ENCODE measurements at regions not wholly inside any gene's neighbourhood (a gene's known extent, or its start where the extent isn't known, plus 50 kb on each side); places are given as distances from the start of the nearest gene placed in this dataset.
A peak's percentile ranks its signal among the peaks of the same experiment; 100 is the strongest.

GRCh38 chr4:78671903-78672815 is 104.0 kb upstream of the BMP2K start:
- WGBS, 2 experiments (ENCODE audit: insufficient coverage in 2 of 2): 94 to 98% methylated on average over 3 to 4 of the region's 5 CpGs

GRCh38 chr4:78673337-78673736 is 102.8 kb upstream of the BMP2K start:
- Histone ChIP-seq H3K4me3 (ENCODE audit: extremely low read depth, insufficient read depth, low read length, poor library complexity, severe bottlenecking) (no peak overlapping the region), H3K36me3 (ENCODE audit: control insufficient read depth, insufficient read depth, low read length) (no peaks in the 10 kb centered on the region), H3K4me1 (ENCODE audit: control insufficient read depth, insufficient read depth, low read length, poor library complexity, severe bottlenecking) (no peaks in the 10 kb centered on the region), H3K9me3 (ENCODE audit: control insufficient read depth, low read length) (no peaks in the 10 kb centered on the region), H3K27ac (ENCODE audit: low read depth, low read length, severe bottlenecking) (no peak overlapping the region)
- WGBS, 2 experiments (ENCODE audit: insufficient coverage in 2 of 2): 91 to 100% methylated on average over 1 of the region's 2 CpGs

More at GRCh38 chr4:78671903-78672815, 104.0 kb upstream of the BMP2K start:
- no peaks in the 10 kb centered on the region for H3K36me3 ChIP-seq (ENCODE audit: control insufficient read depth, insufficient read depth, low read length)
- H3K4me3 ChIP-seq (ENCODE audit: extremely low read depth, insufficient read depth, low read length, poor library complexity, severe bottlenecking): no peak overlapping the region
- H3K27ac ChIP-seq (ENCODE audit: low read depth, low read length, severe bottlenecking): no peak overlapping the region
- no peaks in the 10 kb centered on the region for H3K4me1 ChIP-seq (ENCODE audit: control insufficient read depth, insufficient read depth, low read length, poor library complexity, severe bottlenecking)
- no peaks in the 10 kb centered on the region for H3K9me3 ChIP-seq (ENCODE audit: control insufficient read depth, low read length)

- whole genome bisulfite sequencing, 2 experiments (ENCODE audit: insufficient coverage in 2 of 2): no CpG with 5 or more reads among the region's 1 CpG
- Histone ChIP-seq H3K4me3 (ENCODE audit: extremely low read depth, insufficient read depth, low read length, poor library complexity, severe bottlenecking) (no peak overlapping the region), H3K36me3 (ENCODE audit: control insufficient read depth, insufficient read depth, low read length) (no peaks in the 10 kb centered on the region), H3K27ac (ENCODE audit: low read depth, low read length, severe bottlenecking) (no peak overlapping the region), H3K4me1 (ENCODE audit: control insufficient read depth, insufficient read depth, low read length, poor library complexity, severe bottlenecking) (no peaks in the 10 kb centered on the region), H3K9me3 (ENCODE audit: control insufficient read depth, low read length) (no peaks in the 10 kb centered on the region)
Observed at GRCh38 chr4:78675325-78675724, 100.8 kb upstream of the BMP2K start.

DNA sequence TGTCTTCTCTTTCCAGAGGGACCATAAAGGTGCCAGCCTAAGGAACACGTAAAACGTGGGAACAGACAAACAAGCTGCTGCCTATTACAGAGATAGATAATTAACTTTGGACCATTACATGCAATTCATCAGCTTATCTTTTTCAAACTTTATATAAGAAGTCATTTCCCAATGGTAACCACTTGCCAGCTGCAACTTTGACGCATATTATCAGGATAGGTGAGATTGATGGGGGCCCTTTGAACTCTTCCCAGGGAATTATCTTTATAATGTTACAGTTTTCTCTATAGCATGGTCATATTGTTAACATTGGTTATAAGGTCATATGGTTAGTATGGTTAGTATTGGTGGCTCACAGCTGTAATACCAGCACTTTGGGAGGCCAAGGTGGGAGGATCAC is 94.1 kb upstream of the BMP2K start:
- Histone ChIP-seq H3K4me3 (ENCODE audit: extremely low read depth, insufficient read depth, low read length, poor library complexity, severe bottlenecking) (no peak overlapping the region), H3K27ac (ENCODE audit: low read depth, low read length, severe bottlenecking) (no peak overlapping the region), H3K36me3 (ENCODE audit: control insufficient read depth, insufficient read depth, low read length) (no peaks in the 10 kb centered on the region), H3K4me1 (ENCODE audit: control insufficient read depth, insufficient read depth, low read length, poor library complexity, severe bottlenecking) (peaks cover 8% of the 10 kb centered on the region), H3K9me3 (ENCODE audit: control insufficient read depth, low read length) (no peaks in the 10 kb centered on the region)
- 87 to 100% methylated on average over 2 of the region's 3 CpGs for WGBS, 2 experiments (ENCODE audit: insufficient coverage in 2 of 2)

GRCh38 chr4:78683352-78683751 is 92.8 kb upstream of the BMP2K start:
- no peaks in the 10 kb centered on the region for H3K36me3 ChIP-seq (ENCODE audit: control insufficient read depth, insufficient read depth, low read length)
- no peak overlapping the region for H3K27ac ChIP-seq (ENCODE audit: low read depth, low read length, severe bottlenecking)
- no peak overlapping the region for H3K4me3 ChIP-seq (ENCODE audit: extremely low read depth, insufficient read depth, low read length, poor library complexity, severe bottlenecking)
- H3K9me3 ChIP-seq (ENCODE audit: control insufficient read depth, low read length): no peaks in the 10 kb centered on the region
- peaks cover 8% of the 10 kb centered on the region for H3K4me1 ChIP-seq (ENCODE audit: control insufficient read depth, insufficient read depth, low read length, poor library complexity, severe bottlenecking)

- no peaks in the 10 kb centered on the region for H3K9me3 ChIP-seq (ENCODE audit: control insufficient read depth, low read length)
- H3K36me3 ChIP-seq (ENCODE audit: control insufficient read depth, insufficient read depth, low read length): no peaks in the 10 kb centered on the region
- peaks cover 8% of the 10 kb centered on the region for H3K4me1 ChIP-seq (ENCODE audit: control insufficient read depth, insufficient read depth, low read length, poor library complexity, severe bottlenecking)
- 100% methylated on average over 1 of the region's 5 CpGs for WGBS, 2 experiments (ENCODE audit: insufficient coverage in 2 of 2)
- H3K4me3 ChIP-seq (ENCODE audit: extremely low read depth, insufficient read depth, low read length, poor library complexity, severe bottlenecking): no peak overlapping the region
- H3K27ac ChIP-seq (ENCODE audit: low read depth, low read length, severe bottlenecking): peak overlapping the region; percentile 42
Observed at GRCh38 chr4:78684325-78685079, 91.6 kb upstream of the BMP2K start.

DNA sequence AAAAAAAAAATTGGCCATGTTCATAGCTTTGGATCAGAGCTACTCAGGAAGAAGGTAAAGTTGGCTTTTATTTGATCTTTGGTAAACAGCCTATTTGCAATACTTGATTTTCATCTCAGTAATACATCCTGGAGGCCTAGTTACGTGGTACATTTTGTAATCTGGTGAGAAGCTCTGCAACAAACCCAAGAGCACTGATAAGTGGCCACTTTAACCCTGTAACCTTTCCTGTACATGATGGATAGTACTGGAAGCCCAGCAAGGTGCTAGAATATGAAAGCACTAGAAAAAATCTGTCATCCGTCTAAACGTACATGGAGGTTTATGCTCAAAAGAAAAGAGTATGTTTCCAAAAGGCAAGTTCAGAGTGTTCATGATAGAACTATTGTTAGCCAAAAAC is 88.3 kb upstream of the BMP2K start:
- Histone ChIP-seq H3K4me3 (ENCODE audit: extremely low read depth, insufficient read depth, low read length, poor library complexity, severe bottlenecking) (no peak overlapping the region), H3K36me3 (ENCODE audit: control insufficient read depth, insufficient read depth, low read length) (no peaks in the 10 kb centered on the region), H3K27ac (ENCODE audit: low read depth, low read length, severe bottlenecking) (no peak overlapping the region), H3K4me1 (ENCODE audit: control insufficient read depth, insufficient read depth, low read length, poor library complexity, severe bottlenecking) (peaks cover 18% of the 10 kb centered on the region), H3K9me3 (ENCODE audit: control insufficient read depth, low read length) (no peaks in the 10 kb centered on the region)
- WGBS, 2 experiments (ENCODE audit: insufficient coverage in 2 of 2): 90 to 100% methylated on average over 1 to 2 of the region's 3 CpGs

- no peak overlapping the region for H3K27ac ChIP-seq (ENCODE audit: low read depth, low read length, severe bottlenecking)
- peaks cover 18% of the 10 kb centered on the region for H3K4me1 ChIP-seq (ENCODE audit: control insufficient read depth, insufficient read depth, low read length, poor library complexity, severe bottlenecking)
- H3K9me3 ChIP-seq (ENCODE audit: control insufficient read depth, low read length): no peaks in the 10 kb centered on the region
- H3K36me3 ChIP-seq (ENCODE audit: control insufficient read depth, insufficient read depth, low read length): no peaks in the 10 kb centered on the region
- WGBS, 2 experiments (ENCODE audit: insufficient coverage in 2 of 2): 96 to 100% methylated on average over 2 of the region's 6 CpGs
- H3K4me3 ChIP-seq (ENCODE audit: extremely low read depth, insufficient read depth, low read length, poor library complexity, severe bottlenecking): no peak overlapping the region
Observed at GRCh38 chr4:78688366-78688765, 87.8 kb upstream of the BMP2K start.

- Histone ChIP-seq H3K4me1 (ENCODE audit: control insufficient read depth, insufficient read depth, low read length, poor library complexity, severe bottlenecking) (peaks cover 14% of the 10 kb centered on the region), H3K9me3 (ENCODE audit: control insufficient read depth, low read length) (no peaks in the 10 kb centered on the region), H3K27ac (ENCODE audit: low read depth, low read length, severe bottlenecking) (no peak overlapping the region), H3K36me3 (ENCODE audit: control insufficient read depth, insufficient read depth, low read length) (no peaks in the 10 kb centered on the region), H3K4me3 (ENCODE audit: extremely low read depth, insufficient read depth, low read length, poor library complexity, severe bottlenecking) (no peak overlapping the region)
- no CpG with 5 or more reads among the region's 2 CpGs for WGBS, 2 experiments (ENCODE audit: insufficient coverage in 2 of 2)
Observed at GRCh38 chr4:78689261-78689660, 86.9 kb upstream of the BMP2K start.

- no peak overlapping the region for H3K4me3 ChIP-seq (ENCODE audit: extremely low read depth, insufficient read depth, low read length, poor library complexity, severe bottlenecking)
- peaks cover 10% of the 10 kb centered on the region for H3K4me1 ChIP-seq (ENCODE audit: control insufficient read depth, insufficient read depth, low read length, poor library complexity, severe bottlenecking)
- no peaks in the 10 kb centered on the region for H3K9me3 ChIP-seq (ENCODE audit: control insufficient read depth, low read length)
- 94 to 95% methylated on average over 8 to 11 of the region's 11 CpGs for WGBS, 2 experiments (ENCODE audit: insufficient coverage in 2 of 2)
- H3K36me3 ChIP-seq (ENCODE audit: control insufficient read depth, insufficient read depth, low read length): no peaks in the 10 kb centered on the region
- no peak overlapping the region for H3K27ac ChIP-seq (ENCODE audit: low read depth, low read length, severe bottlenecking)
Observed at GRCh38 chr4:78689700-78690323, 86.3 kb upstream of the BMP2K start.
